ENCODE measurements at regions not wholly inside any gene's neighbourhood (a gene's known extent, or its start where the extent isn't known, plus 50 kb on each side); places are given as distances from the start of the nearest gene placed in this dataset.
"Not testable (repeated sequence)": the region's sequence is repeated elsewhere in the genome, so short reads cannot be mapped to it uniquely, and the experiment has no call there.

- Mint-ChIP-seq H3K4me3 (no peak overlapping the region), H3K27ac (no peak overlapping the region), H3K4me1 (no peaks in the 10 kb centered on the region), H3K9me3 (ENCODE audit: low read depth) (peaks cover 12% of the 10 kb centered on the region), H3K36me3 (no peaks in the 10 kb centered on the region), H3K27me3 (no peaks in the 10 kb centered on the region)
- no peak for ATAC-seq
- DNase-seq: no peak
- CTCF ChIA-PET: no interaction called here
These were observed 1761.3 kb upstream of the IGFBP7 start for GRCh38 chr4:58871509-58871908.

GRCh38 chr4:58849026-58849425 lies 1738.8 kb upstream of the IGFBP7 start:
- CTCF ChIA-PET: no interaction called here
- H3K27me3 Mint-ChIP-seq: no peaks in the 10 kb centered on the region
- peaks cover 2% of the 10 kb centered on the region for H3K9me3 Mint-ChIP-seq (ENCODE audit: low read depth)
- no peaks in the 10 kb centered on the region for H3K4me1 Mint-ChIP-seq
- no peak for ATAC-seq
- H3K27ac Mint-ChIP-seq: no peak overlapping the region
- DNase-seq: no peak
- H3K4me3 Mint-ChIP-seq: no peak overlapping the region
- no peaks in the 10 kb centered on the region for H3K36me3 Mint-ChIP-seq

- no peaks in the 10 kb centered on the region for H3K27me3 Mint-ChIP-seq
- CTCF ChIA-PET: no interaction called here
- no peak overlapping the region for H3K4me3 Mint-ChIP-seq
These were observed 1733.3 kb upstream of the IGFBP7 start for GRCh38 chr4:58843455-58843854.

GRCh38 chr4:58833126-58833525 lies 1722.9 kb upstream of the IGFBP7 start:
- no peaks in the 10 kb centered on the region for H3K36me3 Mint-ChIP-seq
- H3K27me3 Mint-ChIP-seq: no peaks in the 10 kb centered on the region
- H3K4me3 Mint-ChIP-seq: no peak overlapping the region
- no peaks in the 10 kb centered on the region for H3K4me1 Mint-ChIP-seq
- CTCF ChIA-PET: no interaction called here
- DNase-seq (no peak), ATAC-seq (no peak)
- peaks cover 7% of the 10 kb centered on the region for H3K9me3 Mint-ChIP-seq (ENCODE audit: low read depth)
- H3K27ac Mint-ChIP-seq: no peak overlapping the region

More at GRCh38 chr4:58843455-58843854, 1733.3 kb upstream of the IGFBP7 start:
- Mint-ChIP-seq H3K4me1 (no peaks in the 10 kb centered on the region), H3K27ac (no peak overlapping the region), H3K9me3 (ENCODE audit: low read depth) (peaks cover 3% of the 10 kb centered on the region), H3K36me3 (no peaks in the 10 kb centered on the region)
- ATAC-seq (no peak), DNase-seq (no peak)

- no peak overlapping the region for H3K4me3 Mint-ChIP-seq
- H3K4me1 Mint-ChIP-seq: no peaks in the 10 kb centered on the region
- H3K9me3 Mint-ChIP-seq (ENCODE audit: low read depth): peaks cover 11% of the 10 kb centered on the region
- CTCF ChIA-PET: no interaction called here
- no peak overlapping the region for H3K27ac Mint-ChIP-seq
- H3K27me3 Mint-ChIP-seq: no peaks in the 10 kb centered on the region
- H3K36me3 Mint-ChIP-seq: no peaks in the 10 kb centered on the region
- ATAC-seq (no peak), DNase-seq (no peak)
These were observed 1715.1 kb upstream of the IGFBP7 start for GRCh38 chr4:58825278-58825677.

- CTCF ChIA-PET; H3K9me3 Mint-ChIP-seq (ENCODE audit: low read depth): not testable (repeated sequence)
These were observed 1708.4 kb upstream of the IGFBP7 start for GRCh38 chr4:58818560-58818959.

GRCh38 chr4:58809948-58810347 lies 1699.8 kb upstream of the IGFBP7 start:
- ATAC-seq (no peak), DNase-seq (no peak)
- no peaks in the 10 kb centered on the region for H3K4me1 Mint-ChIP-seq
- no peak overlapping the region for H3K4me3 Mint-ChIP-seq
- H3K9me3 Mint-ChIP-seq (ENCODE audit: low read depth): peaks cover 8% of the 10 kb centered on the region
- CTCF ChIA-PET: no interaction called here
- H3K36me3 Mint-ChIP-seq: no peaks in the 10 kb centered on the region
- H3K27ac Mint-ChIP-seq: no peak overlapping the region
- no peaks in the 10 kb centered on the region for H3K27me3 Mint-ChIP-seq

More at GRCh38 chr4:58818560-58818959, 1708.4 kb upstream of the IGFBP7 start:
- H3K36me3 Mint-ChIP-seq, ATAC-seq, DNase-seq, H3K27me3 Mint-ChIP-seq, H3K4me3 Mint-ChIP-seq, H3K27ac Mint-ChIP-seq, H3K4me1 Mint-ChIP-seq: not testable (repeated sequence)

- no peaks in the 10 kb centered on the region for H3K27me3 Mint-ChIP-seq
- no peak overlapping the region for H3K27ac Mint-ChIP-seq
- CTCF ChIA-PET: no interaction called here
- ATAC-seq: no peak
- H3K36me3 Mint-ChIP-seq: no peaks in the 10 kb centered on the region
- no peak for DNase-seq
- no peaks in the 10 kb centered on the region for H3K4me1 Mint-ChIP-seq
- peaks cover 8% of the 10 kb centered on the region for H3K9me3 Mint-ChIP-seq (ENCODE audit: low read depth)
- no peak overlapping the region for H3K4me3 Mint-ChIP-seq
These were observed 1699.2 kb upstream of the IGFBP7 start for GRCh38 chr4:58809366-58809765.

GRCh38 chr4:58808817-58809216 lies 1698.6 kb upstream of the IGFBP7 start:
- Mint-ChIP-seq H3K36me3 (no peaks in the 10 kb centered on the region), H3K9me3 (ENCODE audit: low read depth) (peaks cover 10% of the 10 kb centered on the region), H3K4me1 (no peaks in the 10 kb centered on the region), H3K4me3 (no peak overlapping the region), H3K27ac (no peak overlapping the region), H3K27me3 (no peaks in the 10 kb centered on the region)
- ATAC-seq (no peak), DNase-seq (no peak)
- CTCF ChIA-PET: no interaction called here

GRCh38 chr4:58807843-58808615 lies 1697.8 kb upstream of the IGFBP7 start:
- Mint-ChIP-seq H3K4me3 (no peak overlapping the region), H3K27ac (no peak overlapping the region), H3K36me3 (no peaks in the 10 kb centered on the region), H3K9me3 (ENCODE audit: low read depth) (peaks cover 12% of the 10 kb centered on the region), H3K27me3 (no peaks in the 10 kb centered on the region), H3K4me1 (no peaks in the 10 kb centered on the region)
- CTCF ChIA-PET: no interaction called here
- no peak for ATAC-seq
- DNase-seq: no peak

- Mint-ChIP-seq H3K27me3 (no peaks in the 10 kb centered on the region), H3K4me1 (no peaks in the 10 kb centered on the region), H3K9me3 (ENCODE audit: low read depth) (peaks cover 4% of the 10 kb centered on the region), H3K36me3 (no peaks in the 10 kb centered on the region), H3K4me3 (no peak overlapping the region), H3K27ac (no peak overlapping the region)
- ATAC-seq: no peak
- DNase-seq: no peak
- CTCF ChIA-PET: no interaction called here
These were observed 1666.4 kb upstream of the IGFBP7 start for GRCh38 chr4:58776627-58777026.

GRCh38 chr4:58767598-58767997 lies 1657.4 kb upstream of the IGFBP7 start:
- Mint-ChIP-seq H3K27ac (no peak overlapping the region), H3K27me3 (no peaks in the 10 kb centered on the region), H3K36me3 (no peaks in the 10 kb centered on the region), H3K4me3 (no peak overlapping the region), H3K4me1 (no peaks in the 10 kb centered on the region), H3K9me3 (ENCODE audit: low read depth) (peaks cover 7% of the 10 kb centered on the region)
- ATAC-seq (no peak), DNase-seq (no peak)
- CTCF ChIA-PET: no interaction called here

GRCh38 chr4:58766763-58767162 lies 1656.6 kb upstream of the IGFBP7 start:
- ATAC-seq: no peak
- Mint-ChIP-seq H3K27me3 (no peaks in the 10 kb centered on the region), H3K4me1 (no peaks in the 10 kb centered on the region), H3K9me3 (ENCODE audit: low read depth) (peaks cover 5% of the 10 kb centered on the region), H3K36me3 (no peaks in the 10 kb centered on the region), H3K27ac (no peak overlapping the region), H3K4me3 (no peak overlapping the region)
- no peak for DNase-seq
- CTCF ChIA-PET: no interaction called here

GRCh38 chr4:58761563-58761962 lies 1651.4 kb upstream of the IGFBP7 start:
- Mint-ChIP-seq H3K4me3 (no peak overlapping the region), H3K9me3 (ENCODE audit: low read depth) (no peaks in the 10 kb centered on the region), H3K4me1 (no peaks in the 10 kb centered on the region), H3K27ac (no peak overlapping the region), H3K36me3 (no peaks in the 10 kb centered on the region), H3K27me3 (no peaks in the 10 kb centered on the region)
- DNase-seq (no peak), ATAC-seq (no peak)
- CTCF ChIA-PET: no interaction called here

- Mint-ChIP-seq H3K36me3 (no peaks in the 10 kb centered on the region), H3K27ac (no peak overlapping the region), H3K4me3 (no peak overlapping the region), H3K4me1 (no peaks in the 10 kb centered on the region), H3K9me3 (ENCODE audit: low read depth) (no peaks in the 10 kb centered on the region), H3K27me3 (no peaks in the 10 kb centered on the region)
- no peak for DNase-seq
- CTCF ChIA-PET: no interaction called here
- no peak for ATAC-seq
These were observed 1650.6 kb upstream of the IGFBP7 start for GRCh38 chr4:58760737-58761136.
